ENCODE measurements at regions not wholly inside any gene's neighbourhood (a gene's known extent, or its start where the extent isn't known, plus 50 kb on each side); places are given as distances from the start of the nearest gene placed in this dataset.

DNA sequence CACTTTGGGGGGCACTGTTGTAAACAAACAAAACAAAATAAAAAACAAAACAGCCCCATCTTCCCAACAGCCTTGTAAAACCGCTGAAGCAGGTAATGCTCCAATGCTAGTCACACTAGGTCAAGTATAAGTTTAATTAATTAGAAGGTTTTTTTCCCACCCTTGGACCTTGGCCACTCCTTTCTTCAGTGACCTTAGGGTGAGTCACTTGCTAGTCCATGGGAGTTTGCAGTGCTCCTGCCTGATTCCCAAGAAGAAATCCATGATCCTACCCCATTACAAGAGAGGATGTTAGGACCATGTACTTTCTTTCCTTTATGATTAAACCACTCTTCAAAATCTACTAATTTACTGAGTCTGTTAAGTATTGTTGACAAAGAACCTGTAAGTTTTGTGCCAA, 192.2 kb upstream of the CDKN2B start:
- Histone ChIP-seq H2AFZ (ENCODE audit: low read depth) (no peak overlapping the region), H3K27me3 (ENCODE audit: insufficient read depth, low read depth) (no peaks in the 10 kb centered on the region), H4K20me1 (ENCODE audit: insufficient read depth) (no peaks in the 10 kb centered on the region), H3K4me1 (ENCODE audit: low read depth, poor library complexity, severe bottlenecking) (peaks cover 14% of the 10 kb centered on the region), H3K4me3 (IDR thresholded peaks at IDR 0.05; ENCODE audit: insufficient read depth, low read depth, low read length) (no peak overlapping the region), H3K36me3 (ENCODE audit: insufficient read depth) (no peaks in the 10 kb centered on the region), H3K9ac (no peak overlapping the region), H3K27ac (no peak overlapping the region), H3K4me2 (no peak overlapping the region), H3K79me2 (ENCODE audit: insufficient read depth, low read depth) (no peaks in the 10 kb centered on the region)
- TF ChIP-seq, protein P1, sequence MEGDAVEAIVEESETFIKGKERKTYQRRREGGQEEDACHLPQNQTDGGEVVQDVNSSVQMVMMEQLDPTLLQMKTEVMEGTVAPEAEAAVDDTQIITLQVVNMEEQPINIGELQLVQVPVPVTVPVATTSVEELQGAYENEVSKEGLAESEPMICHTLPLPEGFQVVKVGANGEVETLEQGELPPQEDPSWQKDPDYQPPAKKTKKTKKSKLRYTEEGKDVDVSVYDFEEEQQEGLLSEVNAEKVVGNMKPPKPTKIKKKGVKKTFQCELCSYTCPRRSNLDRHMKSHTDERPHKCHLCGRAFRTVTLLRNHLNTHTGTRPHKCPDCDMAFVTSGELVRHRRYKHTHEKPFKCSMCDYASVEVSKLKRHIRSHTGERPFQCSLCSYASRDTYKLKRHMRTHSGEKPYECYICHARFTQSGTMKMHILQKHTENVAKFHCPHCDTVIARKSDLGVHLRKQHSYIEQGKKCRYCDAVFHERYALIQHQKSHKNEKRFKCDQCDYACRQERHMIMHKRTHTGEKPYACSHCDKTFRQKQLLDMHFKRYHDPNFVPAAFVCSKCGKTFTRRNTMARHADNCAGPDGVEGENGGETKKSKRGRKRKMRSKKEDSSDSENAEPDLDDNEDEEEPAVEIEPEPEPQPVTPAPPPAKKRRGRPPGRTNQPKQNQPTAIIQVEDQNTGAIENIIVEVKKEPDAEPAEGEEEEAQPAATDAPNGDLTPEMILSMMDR (conservative IDR thresholded peaks at IDR 0.05; ENCODE audit: low read depth, low read length), result no peak

DNA sequence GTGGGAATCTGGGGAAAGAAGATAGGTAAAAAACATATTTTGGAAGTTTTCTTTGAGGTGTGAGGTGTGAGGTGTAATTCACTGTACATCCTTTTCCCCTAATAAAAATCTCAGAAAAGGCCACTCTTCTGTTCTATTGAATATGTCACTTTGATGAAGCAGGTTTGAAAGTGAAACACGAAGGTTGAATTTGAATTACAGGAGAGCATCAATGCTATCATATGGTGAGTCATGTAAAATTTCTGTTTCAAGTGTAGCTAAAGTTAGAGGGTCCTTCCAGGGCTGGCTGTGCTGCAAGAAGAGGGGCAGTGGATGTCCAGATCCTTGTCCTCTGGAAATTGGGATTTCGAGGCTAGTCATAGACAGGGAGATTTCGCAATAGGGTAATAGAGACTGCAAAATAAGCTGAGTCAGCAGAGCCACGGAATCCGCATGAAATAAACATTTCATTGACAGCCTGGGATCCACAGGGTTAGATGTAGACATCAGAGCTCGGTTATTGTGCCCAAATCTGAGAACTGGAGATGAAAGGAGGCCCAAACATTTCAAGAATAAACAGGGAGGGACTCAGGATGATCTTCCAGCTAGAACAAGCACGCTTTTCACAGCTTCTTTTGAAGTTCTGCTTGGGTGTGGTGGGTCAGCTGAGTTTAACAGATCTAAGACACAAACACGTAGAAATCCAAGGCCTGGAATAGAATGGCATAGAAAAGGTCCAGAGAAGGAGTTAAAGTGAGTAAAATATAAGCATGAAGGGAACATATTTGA, 194.4 kb upstream of the CDKN2B start:
- H3K4me1 ChIP-seq (ENCODE audit: low read depth, poor library complexity, severe bottlenecking), result peaks cover 15% of the 10 kb centered on the region
- H3K36me3 ChIP-seq (ENCODE audit: insufficient read depth), result no peaks in the 10 kb centered on the region
- H3K4me3 ChIP-seq (IDR thresholded peaks at IDR 0.05; ENCODE audit: insufficient read depth, low read depth, low read length), result no peak overlapping the region
- no peak overlapping the region for H3K27ac ChIP-seq
- H3K79me2 ChIP-seq (ENCODE audit: insufficient read depth, low read depth), result no peaks in the 10 kb centered on the region
- no peak overlapping the region for H3K9ac ChIP-seq
- no peaks in the 10 kb centered on the region for H3K27me3 ChIP-seq (ENCODE audit: insufficient read depth, low read depth)
- TF ChIP-seq, protein P1 (conservative IDR thresholded peaks at IDR 0.05; ENCODE audit: low read depth, low read length), result no peak
- H4K20me1 ChIP-seq (ENCODE audit: insufficient read depth), result no peaks in the 10 kb centered on the region
- 0 out of 2 replicates have a peak overlapping the region, but pooled peaks have one; percentile 16 for H3K4me2 ChIP-seq
- no peak overlapping the region for H2AFZ ChIP-seq (ENCODE audit: low read depth)

DNA sequence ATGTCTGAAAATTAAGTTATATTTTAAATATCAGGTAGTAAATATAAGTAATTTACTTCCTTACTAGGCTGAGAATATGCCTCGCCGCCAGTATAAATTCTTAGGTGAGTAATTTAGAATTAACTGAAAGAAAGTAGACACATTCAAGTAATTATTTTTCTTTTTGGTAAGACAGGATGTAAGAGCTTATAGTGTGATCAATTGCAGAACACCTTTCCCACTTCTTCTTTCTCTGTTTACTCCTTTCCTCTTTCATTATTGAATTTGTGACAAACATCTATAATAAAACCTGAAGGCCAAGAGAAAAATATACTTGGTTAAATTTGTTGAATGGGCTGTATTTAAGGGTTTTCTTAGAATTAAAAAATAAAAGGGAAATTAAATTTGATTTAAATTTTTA, 195.1 kb upstream of the CDKN2B start:
- no peaks in the 10 kb centered on the region for H3K36me3 ChIP-seq (ENCODE audit: insufficient read depth)
- H3K27me3 ChIP-seq (ENCODE audit: insufficient read depth, low read depth), result no peaks in the 10 kb centered on the region
- no peak overlapping the region for H3K27ac ChIP-seq
- no peak overlapping the region for H2AFZ ChIP-seq (ENCODE audit: low read depth)
- H3K79me2 ChIP-seq (ENCODE audit: insufficient read depth, low read depth), result no peaks in the 10 kb centered on the region
- no peak overlapping the region for H3K4me2 ChIP-seq
- H3K4me3 ChIP-seq (IDR thresholded peaks at IDR 0.05; ENCODE audit: insufficient read depth, low read depth, low read length), result no peak overlapping the region
- H3K9ac ChIP-seq, result no peak overlapping the region
- H4K20me1 ChIP-seq (ENCODE audit: insufficient read depth), result no peaks in the 10 kb centered on the region
- TF ChIP-seq, protein P1 (conservative IDR thresholded peaks at IDR 0.05; ENCODE audit: low read depth, low read length), result no peak
- H3K4me1 ChIP-seq (ENCODE audit: low read depth, poor library complexity, severe bottlenecking), result peaks cover 22% of the 10 kb centered on the region

DNA sequence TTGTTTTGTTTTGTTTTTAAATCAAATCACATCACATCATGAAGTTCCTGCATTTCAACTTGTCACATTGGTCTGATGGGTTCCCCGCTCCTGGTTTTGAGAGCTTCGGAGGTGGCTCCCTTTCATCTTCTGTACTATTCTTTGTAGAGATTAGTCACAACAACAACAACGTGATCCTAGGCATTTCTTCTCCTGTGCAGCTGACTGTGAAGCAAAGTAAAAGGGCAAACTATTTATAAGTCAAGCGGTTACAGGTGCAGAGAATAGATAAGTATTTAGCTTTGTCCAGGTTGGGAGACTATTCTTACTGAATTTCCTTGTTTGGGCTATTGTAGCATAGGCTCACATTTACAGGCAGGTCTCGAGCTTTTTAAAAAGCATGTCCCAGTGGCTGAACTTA, 197.7 kb upstream of the CDKN2B start:
- no peak overlapping the region for H3K4me2 ChIP-seq

More for the DNA sequence above, 197.7 kb upstream of the CDKN2B start:
- H3K4me3 ChIP-seq (IDR thresholded peaks at IDR 0.05; ENCODE audit: insufficient read depth, low read depth, low read length), result no peak overlapping the region
- H3K27ac ChIP-seq, result no peak overlapping the region
- no peaks in the 10 kb centered on the region for H3K27me3 ChIP-seq (ENCODE audit: insufficient read depth, low read depth)
- no peaks in the 10 kb centered on the region for H4K20me1 ChIP-seq (ENCODE audit: insufficient read depth)
- H3K36me3 ChIP-seq (ENCODE audit: insufficient read depth), result no peaks in the 10 kb centered on the region
- TF ChIP-seq, protein P1 (conservative IDR thresholded peaks at IDR 0.05; ENCODE audit: low read depth, low read length), result no peak
- no peak overlapping the region for H2AFZ ChIP-seq (ENCODE audit: low read depth)
- no peak overlapping the region for H3K9ac ChIP-seq
- no peaks in the 10 kb centered on the region for H3K79me2 ChIP-seq (ENCODE audit: insufficient read depth, low read depth)
- peaks cover 26% of the 10 kb centered on the region for H3K4me1 ChIP-seq (ENCODE audit: low read depth, poor library complexity, severe bottlenecking)
